IMR-90 (cell line): ENCODE measurements at regions not wholly inside any gene's neighbourhood (a gene's known extent, or its start where the extent isn't known, plus 50 kb on each side); places are given as distances from the start of the nearest gene placed in this dataset.

Experiments
- ATAC-seq: fragments of 200-7000 bp; cut with Tn5 transposase; 2 replicates; pipeline ENCODE4 v1.9.1; 2020; ENCODE audit warnings: low read depth, mild to moderate bottlenecking, moderate library complexity
- BruUV-seq: library from RNA; stranded (reverse); fragments of 400-500 nt; replicated peaks from 2 replicates; lab custom pipeline; 2021; lab: Mats Ljungman, UMichigan
- CTCF ChIA-PET: fragments of 300-600 bp; formaldehyde crosslinking; extraction: SDS; loops from one replicate; lab custom pipeline; 2021; ENCODE audit warnings: antibody characterized with exemption; lab: Yijun Ruan, JAX
- POLR2A ChIA-PET: fragments of 300-600 bp; sonication (Branson Sonifier 250); formaldehyde crosslinking; loops from one replicate; lab custom pipeline; 2022; ENCODE audit warnings: antibody characterized with exemption; ENCODE audit not compliant: unreplicated experiment; lab: Charles Lee
- DNase-seq: peaks from one replicate; pipeline ENCODE4 v3.0.0; 2013
- H2AFZ ChIP-seq: replicated peaks from 2 replicates; pipeline ENCODE3; 2013; ENCODE audit warnings: low read length, mild to moderate bottlenecking; ENCODE audit not compliant: poor library complexity
- H2AK5ac ChIP-seq: 2 replicates; pipeline ENCODE4 v1.6.1; 2013; ENCODE audit warnings: low read depth, low read length, inconsistent platforms
- H2AK9ac ChIP-seq: replicated peaks from 2 replicates; pipeline ENCODE3; 2013; ENCODE audit warnings: mild to moderate bottlenecking, low read depth, low read length, moderate library complexity; ENCODE audit not compliant: poor library complexity
- H2BK120ac ChIP-seq: 2 replicates; pipeline ENCODE4 v1.6.1; 2013; ENCODE audit warnings: low read depth, low read length, inconsistent platforms
- H2BK15ac ChIP-seq: 3 replicates; pipeline ENCODE4 v1.6.1; 2013; ENCODE audit warnings: low read depth, low read length, inconsistent platforms
- H2BK20ac ChIP-seq: 2 replicates; pipeline ENCODE4 v1.6.1; 2013; ENCODE audit warnings: low read depth, mild to moderate bottlenecking, inconsistent platforms, low read length, moderate library complexity
- H2BK5ac ChIP-seq: 2 replicates; pipeline ENCODE4 v1.6.1; 2013; ENCODE audit warnings: mild to moderate bottlenecking, low read depth, low read length, inconsistent platforms; ENCODE audit not compliant: poor library complexity, severe bottlenecking
- H3K14ac ChIP-seq: replicated peaks from 2 replicates; pipeline ENCODE4 v1.6.1; 2013; ENCODE audit warnings: low read depth, low read length, inconsistent platforms
- H3K18ac ChIP-seq: 2 replicates; pipeline ENCODE4 v1.6.1; 2013; ENCODE audit warnings: low read depth, low read length, control low read depth
- H3K23ac ChIP-seq: 2 replicates; pipeline ENCODE4 v1.6.1; 2013; ENCODE audit warnings: low read depth, low read length, inconsistent platforms
- H3K27ac ChIP-seq: 2 replicates; pipeline ENCODE4 v1.5.1; 2013; ENCODE audit warnings: mild to moderate bottlenecking, control low read depth, low read length; ENCODE audit not compliant: insufficient read depth
- H3K27me3 ChIP-seq: 2 replicates; pipeline ENCODE4 v1.6.1; 2013; ENCODE audit warnings: low read length; ENCODE audit not compliant: control insufficient read depth, insufficient read depth
- H3K36me3 ChIP-seq: 2 replicates; pipeline ENCODE4 v1.6.1; 2013; ENCODE audit warnings: low read length, mixed read lengths; ENCODE audit not compliant: control insufficient read depth, insufficient read depth
- H3K4ac ChIP-seq: 2 replicates; pipeline ENCODE4 v1.6.1; 2013; ENCODE audit warnings: low read depth, low read length, inconsistent platforms
- H3K4me1 ChIP-seq: 2 replicates; pipeline ENCODE4 v1.6.1; 2013; ENCODE audit warnings: low read length, mixed read lengths; ENCODE audit not compliant: control insufficient read depth, insufficient read depth
- H3K4me2 ChIP-seq: 2 replicates; pipeline ENCODE4 v1.6.1; 2013; ENCODE audit warnings: low read depth, mild to moderate bottlenecking, control low read depth, low read length, moderate library complexity
- H3K4me3 ChIP-seq: 2 replicates; pipeline ENCODE4 v1.5.1; 2013; ENCODE audit warnings: low read depth, mild to moderate bottlenecking, control low read depth, low read length, moderate library complexity; ENCODE audit not compliant: insufficient read depth
- H3K56ac ChIP-seq: 2 replicates; pipeline ENCODE4 v1.6.1; 2013; ENCODE audit warnings: low read length, inconsistent platforms; ENCODE audit not compliant: insufficient read depth; ENCODE audit errors: extremely low read depth
- H3K79me1 ChIP-seq, 2 experiments: 2 replicates each; pipeline ENCODE4 v1.6.1; 2013; ENCODE audit warnings: low read length in 2 of 2, inconsistent platforms in 1 of 2, low read depth in 1 of 2
- H3K9ac ChIP-seq: 2 replicates; pipeline ENCODE4 v1.6.1; 2013; ENCODE audit warnings: low read depth, low read length, control low read depth
- H3K9me1 ChIP-seq: 2 replicates; pipeline ENCODE4 v1.6.1; 2013; ENCODE audit warnings: low read length, inconsistent platforms; ENCODE audit not compliant: insufficient read depth
- H3K9me3 ChIP-seq: 2 replicates; pipeline ENCODE4 v1.6.1; 2013; ENCODE audit warnings: low read length; ENCODE audit not compliant: control insufficient read depth, insufficient read depth
- H4K20me1 ChIP-seq: 2 replicates; pipeline ENCODE4 v1.6.1; 2013; ENCODE audit warnings: low read length, inconsistent platforms; ENCODE audit not compliant: insufficient read depth
- H4K5ac ChIP-seq: 2 replicates; pipeline ENCODE4 v1.6.1; 2013; ENCODE audit warnings: mild to moderate bottlenecking, low read depth, low read length, control low read depth
- H4K8ac ChIP-seq, 2 experiments: 2 replicates each; pipeline ENCODE4 v1.6.1; 2013; ENCODE audit warnings: low read depth in 2 of 2, low read length in 2 of 2, control low read depth in 1 of 2, inconsistent platforms in 1 of 2
- H4K91ac ChIP-seq: 2 replicates; pipeline ENCODE4 v1.6.1; 2013; ENCODE audit warnings: low read depth, low read length, inconsistent platforms; ENCODE audit not compliant: insufficient read depth
- BHLHE40 ChIP-seq: fragments of 150-350 bp; IDR thresholded peaks from 2 replicates; pipeline ENCODE4 v1.6.1; 2016; ENCODE audit warnings: mild to moderate bottlenecking, low read depth, low read length
- FOS ChIP-seq: fragments of 150-350 bp; IDR thresholded peaks from 2 replicates; pipeline ENCODE4 v1.6.1; 2016; ENCODE audit warnings: low read depth, low read length
- MAFK ChIP-seq: IDR thresholded peaks from 2 replicates; pipeline ENCODE4 v1.6.1; 2012; ENCODE audit warnings: low read depth, low read length, improper control_type of control experiment
- MAZ ChIP-seq: IDR thresholded peaks from 2 replicates; pipeline ENCODE4 v1.6.1; 2012; ENCODE audit warnings: low read depth, mild to moderate bottlenecking, low read length, improper control_type of control experiment, moderate library complexity, borderline replicate concordance
- RCOR1 ChIP-seq: IDR thresholded peaks from 2 replicates; pipeline ENCODE4 v1.6.1; 2012; ENCODE audit warnings: mild to moderate bottlenecking, low read length, improper control_type of control experiment; ENCODE audit not compliant: insufficient replicate concordance
- SMC3 ChIP-seq: fragments of 150-350 bp; IDR thresholded peaks from 2 replicates; pipeline ENCODE4 v1.6.1; 2016; ENCODE audit warnings: low read depth, mild to moderate bottlenecking, antibody characterized with exemption, low read length, moderate library complexity
- WGBS, 2 experiments: methylation state at CpG; one replicate each; pipeline versions ENCODE4 v1.1.5 to v1.1.7; 2013; ENCODE audit warnings: missing lambda C conversion rate in 2 of 2; ENCODE audit not compliant: insufficient read length in 1 of 2; ENCODE audit errors: extremely low coverage in 2 of 2; 5-methylcytosine and 5-hydroxymethylcytosine counted together
- dilution Hi-C: fragments of 300-500 bp; cut with HindIII; formaldehyde crosslinking; loops from one replicate; pipeline ENCODE4 v1.14.3; 2018; ENCODE audit warnings: low sequenced_read_pairs; ENCODE audit not compliant: unreplicated experiment
- in situ Hi-C: fragments of 300-500 bp; cut with MboI; formaldehyde crosslinking; loops from 3 replicates; pipeline ENCODE4 v1.14.3; 2019; ENCODE audit warnings: low sequenced_read_pairs, inconsistent platforms, mixed read lengths
- intact Hi-C: fragments of 100-400 bp; cut with micrococcal nuclease; formaldehyde crosslinking; loops from 2 replicates; pipeline ENCODE4 v1.10.0; 2022

DNA sequence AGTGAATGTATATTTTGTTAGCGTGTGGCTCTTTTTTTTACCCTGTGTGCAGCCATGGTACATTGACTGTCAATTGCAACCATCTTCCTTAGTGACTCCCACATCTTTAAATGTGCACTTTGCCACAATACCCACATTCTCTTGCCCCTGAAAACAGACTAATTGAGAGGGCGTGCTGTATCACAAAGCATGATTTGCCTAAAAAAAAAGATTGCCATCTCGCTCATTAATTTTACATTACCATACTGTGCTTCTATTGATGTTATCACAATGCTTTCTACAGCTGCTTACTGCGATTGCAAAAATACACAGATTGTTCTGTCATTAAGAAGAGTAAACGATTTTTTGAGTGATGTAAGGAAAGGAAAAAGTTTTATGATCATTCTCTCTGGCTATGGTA, 613.1 kb upstream of the NRP1 start:
- Histone ChIP-seq H3K4me2 (no peak overlapping the region), H3K36me3 (no peaks in the 10 kb centered on the region), H3K14ac (no peak overlapping the region), H2AK5ac (no peak overlapping the region), H2BK15ac (no peak overlapping the region), H3K9me1 (no peaks in the 10 kb centered on the region), H3K56ac (no peak overlapping the region), H3K9me3 (no peaks in the 10 kb centered on the region), H3K4me3 (no peak overlapping the region), H3K27me3 (peaks cover 5% of the 10 kb centered on the region; the same call in 1 of the 2 replicates), H3K9ac (no peak overlapping the region), H3K23ac (no peak overlapping the region), H3K4ac (no peak overlapping the region), H2AFZ (no peak overlapping the region), H3K18ac (no peak overlapping the region), H4K91ac (no peak overlapping the region), H3K27ac (no peak overlapping the region), H3K4me1 (no peaks in the 10 kb centered on the region), H4K20me1 (no peaks in the 10 kb centered on the region), H4K5ac (no peak overlapping the region), H2AK9ac (no peak overlapping the region), H4K8ac (no peak overlapping the region), H2BK120ac (no peak overlapping the region), H2BK5ac (no peak overlapping the region), H2BK20ac (no peak overlapping the region), H3K79me1 (no peaks in the 10 kb centered on the region)
- BruUV-seq = no TSS peak
- dilution Hi-C loops = no loop called here
- in situ Hi-C loops = no loop called here
- ATAC-seq (no peak), DNase-seq (no peak)
- intact Hi-C loops = no loop called here
- TF ChIP-seq FOS (no peak), SMC3 (no peak), BHLHE40 (no peak), MAFK (no peak), MAZ (no peak), RCOR1 (no peak)
- no CpG with 5 or more reads among the region's 5 CpGs for WGBS, 2 experiments
- ChIA-PET CTCF (no interaction called here), POLR2A (no interaction called here)
